Fibroblast of skin of left biceps (primary cell): ENCODE measurements at regions not wholly inside any gene's neighbourhood (a gene's known extent, or its start where the extent isn't known, plus 50 kb on each side); places are given as distances from the start of the nearest gene placed in this dataset.

Experiments
- DNase-seq, 2 experiments: peaks; one replicate each; pipeline ENCODE4 v3.0.0-alpha.2; 2013; ENCODE audit warnings: low read depth in 2 of 2

DNA sequence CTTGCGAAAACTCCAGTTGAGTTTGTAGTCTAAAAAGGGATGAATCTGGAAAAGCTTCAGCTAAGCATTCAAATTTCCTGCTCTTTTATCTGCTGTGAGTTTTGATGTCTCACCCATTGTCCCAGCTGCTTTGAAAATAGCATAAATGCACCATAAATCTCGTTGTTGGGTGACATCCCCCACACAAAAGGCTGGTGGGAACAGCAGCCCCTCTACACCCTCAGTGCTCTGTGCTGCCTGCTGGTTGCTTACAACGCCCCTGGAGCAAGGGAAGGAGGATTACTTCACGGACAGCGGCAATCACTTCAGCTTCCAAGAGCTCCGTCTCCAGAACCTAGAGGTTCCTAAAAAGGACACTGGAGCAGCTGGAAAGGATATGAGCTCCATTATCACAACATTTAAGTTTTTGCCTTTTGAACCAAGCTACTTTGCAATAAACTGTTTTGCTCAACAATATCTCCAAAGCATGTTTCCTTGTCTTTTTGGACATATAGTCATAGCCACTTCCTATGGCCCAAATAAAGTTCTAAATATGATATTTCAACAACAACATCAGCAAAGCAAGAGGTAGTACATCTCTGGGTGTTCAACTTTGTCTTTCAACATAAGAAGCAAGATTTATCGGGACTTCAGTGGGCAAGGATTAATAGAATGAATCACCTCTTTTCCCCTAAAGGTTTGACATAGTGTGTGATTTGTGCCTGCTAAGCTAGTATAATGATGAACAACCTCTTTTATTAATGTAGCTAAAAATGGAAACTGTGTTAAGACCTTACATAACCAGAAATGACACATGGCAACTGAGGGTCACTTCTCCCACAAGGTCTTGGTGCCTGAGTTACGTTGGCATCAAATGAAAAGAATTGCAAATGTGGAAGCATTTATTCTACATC lies 413.5 kb downstream of the TXNL1 start:
- DNase-seq: no peak

- no peak for DNase-seq
Observed at GRCh38 chr18:56221195-56222065, 417.0 kb downstream of the TXNL1 start.

DNA sequence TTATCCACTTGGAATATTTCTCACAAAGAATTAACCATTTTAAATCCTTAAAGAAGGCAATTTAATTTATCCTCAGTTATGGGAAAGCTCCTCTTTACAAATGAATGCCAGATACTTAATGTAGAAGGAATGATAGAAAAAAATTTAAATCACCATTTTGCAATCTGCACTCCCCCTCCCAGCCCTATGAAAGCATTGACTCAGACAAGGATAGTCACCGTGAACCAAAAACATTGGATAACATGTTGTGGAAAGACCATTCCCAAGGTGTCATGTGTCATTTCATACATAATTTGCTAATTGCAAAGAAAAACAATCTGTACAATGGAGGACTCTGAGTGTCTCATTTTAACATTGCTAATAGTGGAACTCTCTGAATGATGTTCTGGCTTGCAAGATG lies 421.0 kb downstream of the TXNL1 start:
- no peak for DNase-seq

DNA sequence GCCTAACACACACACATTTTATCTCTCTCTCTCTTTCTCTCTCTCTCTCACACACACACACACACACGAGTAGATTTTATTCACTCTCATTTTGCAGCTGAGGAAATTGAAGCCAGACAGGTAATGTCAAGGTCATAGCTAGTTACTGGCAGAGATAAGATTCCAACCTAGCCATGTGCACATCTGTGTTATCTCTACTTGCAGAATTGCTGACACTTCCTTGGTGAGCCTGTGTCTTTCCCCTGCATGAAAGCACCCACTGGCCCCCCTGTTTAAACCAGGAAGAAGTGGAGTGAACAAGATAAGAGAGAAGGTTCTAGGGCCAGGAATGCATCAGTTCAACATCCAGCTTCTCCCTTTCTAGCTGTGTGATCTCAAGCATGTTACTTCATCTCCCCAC lies 423.7 kb downstream of the TXNL1 start:
- DNase-seq: no peak

DNA sequence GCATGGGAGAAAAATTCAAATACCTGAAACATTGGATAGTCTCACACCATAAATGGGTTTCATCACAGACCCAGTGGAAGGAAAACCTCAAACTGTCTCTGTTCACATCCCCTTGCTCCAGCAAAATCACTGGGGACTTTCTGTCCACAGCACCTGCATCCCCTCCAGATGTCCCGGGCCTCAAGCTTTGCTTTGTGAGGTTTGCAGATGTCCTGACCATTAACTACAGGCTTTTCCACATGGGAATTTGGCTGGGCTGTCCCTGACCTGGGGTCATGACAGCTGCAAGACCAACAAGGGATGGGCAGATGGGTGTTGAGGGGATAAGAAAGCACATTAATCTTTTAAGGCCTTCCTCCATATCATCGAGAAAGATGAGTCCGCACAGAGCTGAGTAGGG lies 427.9 kb downstream of the TXNL1 start:
- no peak for DNase-seq

DNA sequence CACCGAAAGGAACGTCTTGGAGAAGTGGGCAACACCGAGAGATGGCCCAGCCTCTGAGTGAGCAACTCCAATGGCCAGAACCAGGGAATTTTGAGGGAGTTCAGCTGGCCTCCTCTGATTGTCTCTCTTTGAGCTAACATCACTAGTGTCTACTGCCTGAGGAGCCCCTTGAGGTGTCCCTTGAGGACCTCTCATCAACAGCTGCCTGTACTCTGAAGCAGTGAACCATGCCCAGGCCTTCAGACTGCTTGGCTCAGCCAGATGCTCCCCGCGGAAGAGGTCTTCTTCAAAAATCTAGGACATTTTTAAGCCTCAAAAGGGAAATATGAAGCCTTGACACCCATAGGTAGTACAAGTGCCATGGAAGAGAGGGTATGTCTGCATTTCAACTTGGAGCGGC lies 430.4 kb downstream of the TXNL1 start:
- no peak for DNase-seq

DNA sequence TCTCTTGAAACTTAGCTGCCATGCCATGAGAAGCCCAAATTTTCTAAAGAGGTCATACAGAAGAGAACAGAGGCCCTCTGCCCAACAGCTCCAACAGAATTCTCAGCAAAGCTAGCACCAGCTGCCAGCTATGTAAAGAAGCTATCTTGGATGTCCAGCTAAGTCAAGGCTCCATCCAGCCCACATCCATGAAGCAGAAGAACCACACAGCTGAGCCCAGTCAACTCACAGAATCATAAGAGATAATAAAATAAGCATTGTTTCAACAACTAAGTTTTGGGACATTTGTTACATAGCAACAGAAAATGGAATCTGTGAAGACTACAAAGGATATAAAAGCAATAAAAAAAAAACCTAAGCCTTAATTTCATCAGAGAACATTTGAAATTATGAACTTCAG lies 434.3 kb downstream of the TXNL1 start:
- no peak for DNase-seq

DNA sequence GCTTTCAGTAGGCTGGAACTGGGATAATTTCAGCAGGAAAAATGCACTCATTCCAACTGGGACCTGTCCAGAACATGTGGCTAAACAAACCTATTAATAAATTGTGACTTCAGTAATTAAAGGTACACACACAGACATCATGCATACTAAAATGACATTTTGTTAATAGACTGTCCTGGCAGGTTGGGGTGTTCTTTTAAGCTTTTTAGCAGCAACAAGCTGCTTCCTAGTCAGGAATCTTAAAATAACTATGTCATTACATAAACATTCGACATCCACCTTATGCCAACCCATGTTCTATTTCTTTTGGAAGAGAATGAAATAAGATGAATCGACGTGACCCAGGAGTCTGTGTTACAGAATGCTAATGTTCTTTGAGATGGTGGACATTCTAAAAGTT lies 435.7 kb downstream of the TXNL1 start:
- DNase-seq: no peak

DNA sequence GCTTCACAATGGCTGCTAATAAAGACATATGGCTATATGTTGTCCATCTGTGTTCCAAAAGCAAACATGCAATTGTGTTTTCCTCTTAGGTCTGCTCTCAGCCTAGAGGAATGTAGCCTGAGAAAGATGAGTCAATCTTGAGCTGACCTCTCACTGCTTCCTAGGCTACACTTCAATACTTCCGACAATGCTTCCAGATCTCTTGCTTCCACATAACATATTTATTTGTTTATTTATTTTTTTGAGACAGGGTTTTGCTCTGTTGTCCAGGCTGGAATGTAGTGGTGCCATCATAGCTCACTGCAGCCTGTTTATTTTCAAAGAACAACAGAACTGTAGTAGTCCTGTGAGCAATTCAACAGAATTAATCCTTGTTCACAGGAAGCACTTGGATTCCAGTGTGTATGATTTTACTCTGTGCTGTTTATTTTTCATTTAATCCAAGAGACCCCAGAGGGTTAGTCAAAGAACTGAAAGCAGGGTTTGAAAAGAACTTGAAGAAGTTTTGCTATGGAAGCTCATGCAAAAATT lies 437.9 kb downstream of the TXNL1 start:
- peak; percentile 33 to 37 for DNase-seq

- DNase-seq: no peak
Observed at GRCh38 chr18:56199580-56200330, 438.6 kb downstream of the TXNL1 start.

- no peak for DNase-seq
Observed at GRCh38 chr18:56197241-56197859, 441.0 kb downstream of the TXNL1 start.

GRCh38 chr18:56196495-56197225 lies 441.7 kb downstream of the TXNL1 start:
- DNase-seq: no peak

GRCh38 chr18:56191334-56191733 lies 447.1 kb downstream of the TXNL1 start:
- no peak for DNase-seq

GRCh38 chr18:56189615-56190014 lies 448.8 kb downstream of the TXNL1 start:
- no peak for DNase-seq

DNA sequence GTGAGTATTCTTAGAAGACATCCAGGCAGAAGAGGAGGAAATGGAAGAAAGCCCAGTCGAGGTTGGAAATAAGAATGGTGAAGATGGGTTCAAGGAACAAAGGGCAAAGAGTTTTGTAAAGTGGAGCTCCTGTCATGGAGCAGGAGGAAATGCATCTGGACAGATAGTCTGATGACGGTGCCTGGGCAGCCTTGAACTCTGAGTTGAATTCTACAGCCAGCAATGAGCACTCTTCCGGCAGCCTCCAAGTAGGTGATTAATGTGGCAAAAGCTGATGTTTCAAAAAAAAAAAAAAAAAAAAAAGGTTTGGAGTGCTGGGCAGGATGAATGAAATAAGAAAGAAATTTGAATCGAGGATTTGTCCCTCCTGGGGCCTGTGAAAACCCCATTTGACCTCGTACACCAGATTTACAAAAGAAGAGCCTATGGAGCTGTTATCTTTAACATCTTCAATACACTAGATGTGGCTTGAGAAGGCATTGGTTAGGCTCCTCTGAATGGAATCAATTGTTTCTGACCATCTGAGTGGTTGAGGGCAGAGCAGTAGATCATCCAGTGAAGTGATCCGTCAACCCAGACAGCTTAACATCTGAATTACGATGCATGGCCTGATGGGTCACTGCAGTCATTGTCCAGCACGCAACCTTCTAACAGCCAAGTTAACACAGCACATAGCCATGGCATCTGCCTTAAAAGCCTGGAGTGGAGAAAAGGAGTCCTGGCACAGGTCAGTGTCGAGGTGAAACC lies 449.7 kb downstream of the TXNL1 start:
- no peak for DNase-seq

DNA sequence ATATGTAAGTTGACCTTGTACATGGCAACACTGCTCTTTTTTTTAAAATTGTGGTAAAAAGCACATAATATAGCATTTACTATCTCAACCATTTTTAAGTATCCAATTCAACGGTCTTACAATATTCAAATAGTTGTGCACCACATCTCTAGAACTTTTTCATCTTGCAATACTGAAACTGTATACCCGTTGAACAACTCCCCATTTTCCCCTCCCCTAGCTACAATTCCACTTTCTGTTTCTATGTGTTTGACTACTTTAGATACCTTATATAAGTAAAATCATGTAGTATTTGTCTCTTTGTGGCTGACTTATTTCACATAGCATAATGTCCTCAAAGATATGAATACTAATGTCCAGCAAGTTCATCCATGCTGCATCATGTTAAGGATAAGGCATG lies 452.1 kb downstream of the TXNL1 start:
- no peak for DNase-seq

GRCh38 chr18:56185126-56185525 lies 453.3 kb downstream of the TXNL1 start:
- no peak for DNase-seq

DNA sequence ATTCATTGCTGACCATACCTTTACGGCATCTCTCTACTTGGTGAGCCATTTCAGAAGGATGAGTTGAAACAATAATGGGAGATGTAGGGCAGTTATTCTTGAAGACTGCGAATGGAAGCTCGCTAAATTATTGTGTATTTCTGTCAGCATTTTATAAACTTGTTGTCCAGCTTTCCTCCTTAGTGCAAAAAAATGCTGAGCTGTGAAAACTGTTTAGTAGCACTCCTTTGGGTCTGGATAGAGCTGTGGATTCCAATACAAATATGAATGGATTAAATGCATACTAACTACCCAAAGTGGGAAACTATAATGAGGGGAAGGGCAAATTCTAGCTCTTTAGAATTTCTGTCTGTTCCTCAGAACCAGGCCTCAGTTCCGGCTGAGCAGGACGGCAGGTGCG lies 461.6 kb downstream of the TXNL1 start:
- DNase-seq: no peak

DNA sequence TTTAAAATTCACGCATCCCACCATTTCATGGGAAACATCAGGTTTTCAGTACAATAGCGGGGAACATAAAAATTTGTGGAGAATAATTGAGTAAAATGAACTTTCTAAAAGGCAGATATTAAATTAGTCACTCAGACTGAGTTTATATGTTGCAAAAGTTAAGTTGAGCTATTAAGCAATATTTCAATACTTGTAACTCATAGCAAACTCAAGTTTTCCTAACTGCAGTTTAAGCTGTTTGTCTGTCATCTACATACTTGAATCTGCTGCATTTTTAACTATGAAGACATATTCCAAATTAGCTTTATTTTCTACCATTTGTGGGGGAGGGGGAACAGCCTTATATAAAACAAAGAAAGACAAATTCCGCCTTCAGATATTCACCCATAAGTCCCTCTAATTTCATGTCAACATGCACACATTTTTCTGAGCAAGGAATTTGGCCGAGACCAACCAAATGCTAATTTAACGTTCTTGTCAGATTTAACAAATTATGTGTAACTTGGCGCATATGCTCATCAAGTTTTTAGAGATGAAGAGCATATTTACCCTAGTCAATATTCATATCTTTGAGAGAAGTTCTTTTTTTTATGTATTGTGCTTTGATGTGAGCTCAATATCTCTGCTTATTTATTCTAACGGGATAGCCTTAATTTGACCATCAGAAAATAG lies 462.9 kb downstream of the TXNL1 start:
- DNase-seq: no peak
